HG02970 (cell line): ENCODE measurements at regions not wholly inside any gene's neighbourhood (a gene's known extent, or its start where the extent isn't known, plus 50 kb on each side); places are given as distances from the start of the nearest gene placed in this dataset.

Source experiments
- ATAC-seq: cut with Tn5 transposase; IDR thresholded peaks from one replicate; pipeline ENCODE4 v1.9.1; 2021; ENCODE audit warnings: mild to moderate bottlenecking, moderate library complexity, moderate number of reproducible peaks; ENCODE audit not compliant: unreplicated experiment, low FRiP score

DNA sequence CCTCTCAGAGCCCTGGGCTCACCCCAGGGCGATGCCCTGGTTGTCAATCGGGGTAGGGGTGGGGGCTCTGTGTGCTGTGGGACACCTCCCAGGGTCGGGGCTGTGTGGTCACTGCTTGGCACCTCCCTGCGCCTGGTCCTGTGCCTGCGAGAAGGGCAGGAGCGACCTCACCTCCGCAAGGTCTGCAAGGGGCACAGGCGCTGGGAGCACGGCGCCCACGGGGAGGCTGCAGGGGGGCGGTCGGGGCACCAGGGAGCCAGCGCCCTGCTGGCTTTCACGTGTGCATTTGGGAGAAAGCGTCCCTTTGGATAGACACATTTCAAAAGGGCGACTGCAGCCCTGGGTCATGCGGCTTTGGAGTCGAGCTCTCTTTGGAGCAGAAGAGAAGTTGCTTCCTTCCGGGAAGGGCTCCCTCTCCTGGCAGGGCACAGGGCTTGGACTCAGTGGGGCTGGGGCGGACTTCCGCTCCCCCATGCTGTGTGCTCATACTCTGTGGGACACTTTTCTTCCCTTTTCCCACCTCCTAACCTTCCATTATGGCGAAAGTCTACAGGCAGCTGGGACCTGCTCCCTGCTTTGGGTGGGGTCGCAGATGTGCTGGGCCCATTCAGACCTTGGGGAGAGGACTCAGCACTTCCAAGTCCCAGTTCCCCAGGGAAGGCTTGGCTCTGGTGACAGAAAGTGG lies 52.9 kb upstream of the SLC28A3 start:
- ATAC-seq: no peak

- ATAC-seq: no peak
Observed at GRCh38 chr9:84394036-84394435, 53.5 kb upstream of the SLC28A3 start.

DNA sequence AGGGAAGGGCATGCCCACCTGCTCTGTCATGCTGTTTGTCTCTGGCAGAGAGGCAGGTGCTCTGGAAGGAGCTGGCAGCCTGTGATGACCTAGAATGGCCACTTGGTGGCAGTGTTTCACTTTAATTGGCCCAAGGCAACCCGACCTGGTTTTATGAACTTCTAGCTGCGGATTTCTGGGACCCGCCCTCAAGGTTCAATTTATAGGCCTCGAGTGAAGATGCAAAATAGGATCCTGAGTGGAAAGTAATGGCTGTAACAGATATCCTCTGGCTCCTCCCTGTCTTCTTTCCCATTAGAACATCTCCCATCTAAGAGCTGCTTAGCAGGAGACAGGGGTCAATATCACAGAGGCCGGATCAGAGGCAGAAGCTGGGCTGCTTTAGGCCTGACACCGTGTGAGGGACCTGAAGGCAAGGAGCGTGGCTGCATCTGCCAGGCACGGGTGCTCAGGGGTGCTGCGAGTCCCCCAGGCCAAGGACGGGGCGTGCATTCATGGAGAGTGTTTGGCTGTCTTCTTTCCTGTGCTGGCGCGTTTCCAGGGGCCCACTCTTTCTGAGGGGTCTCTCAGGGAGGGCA lies 56.7 kb upstream of the SLC28A3 start:
- ATAC-seq: no peak

DNA sequence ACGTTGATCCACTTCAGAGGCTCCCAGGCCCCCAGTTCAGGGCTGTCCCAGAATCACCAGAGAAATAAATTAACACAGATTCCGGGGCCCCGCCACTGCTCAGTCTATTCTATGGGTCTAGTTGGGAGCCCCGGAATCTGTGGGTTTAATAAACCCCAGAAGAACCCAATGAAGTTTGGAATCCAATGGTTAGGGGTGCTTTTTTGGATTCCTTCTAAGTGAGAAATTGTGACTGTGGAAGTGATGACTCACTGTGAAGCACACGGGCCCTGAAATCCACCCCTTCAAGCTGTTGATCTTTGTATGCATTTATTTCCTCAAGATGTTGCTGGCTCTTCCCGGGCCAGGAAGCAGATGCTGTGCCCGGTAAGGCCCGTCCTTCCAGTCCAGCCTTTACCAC lies 57.3 kb upstream of the SLC28A3 start:
- ATAC-seq: no peak

GRCh38 chr9:84402517-84402916 lies 62.0 kb upstream of the SLC28A3 start:
- no peak for ATAC-seq

GRCh38 chr9:84403288-84403687 lies 62.7 kb upstream of the SLC28A3 start:
- no peak for ATAC-seq

DNA sequence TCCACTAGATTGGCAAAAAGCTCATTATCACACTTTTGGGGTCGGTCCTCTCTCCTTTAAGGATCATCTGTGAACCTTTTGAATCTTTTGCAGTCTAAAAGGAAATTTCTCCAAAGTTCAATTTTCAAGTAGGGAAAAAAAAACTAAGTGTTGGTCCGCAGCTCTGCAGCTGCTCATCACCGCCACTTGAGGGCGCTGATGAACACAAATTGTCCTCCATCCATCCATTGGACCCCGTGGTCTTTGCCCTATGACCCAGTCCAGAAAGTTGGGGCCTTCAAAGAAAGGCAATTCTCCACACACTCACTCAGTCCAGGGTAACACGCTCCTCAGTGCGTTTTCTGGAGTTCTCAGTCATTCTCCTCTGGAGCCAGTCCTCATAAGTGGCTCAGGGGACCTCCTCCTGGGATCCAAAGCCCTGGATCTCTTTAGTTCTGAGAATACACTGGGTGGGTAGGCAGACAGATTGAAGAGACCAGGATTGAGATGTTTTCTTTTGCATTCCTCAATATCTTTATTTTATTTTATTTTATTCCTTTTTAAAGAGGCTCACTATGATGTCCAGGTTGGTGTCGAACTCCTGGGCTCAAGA lies 63.6 kb upstream of the SLC28A3 start:
- no peak for ATAC-seq

GRCh38 chr9:84405667-84406066 lies 65.1 kb upstream of the SLC28A3 start:
- ATAC-seq: no peak

DNA sequence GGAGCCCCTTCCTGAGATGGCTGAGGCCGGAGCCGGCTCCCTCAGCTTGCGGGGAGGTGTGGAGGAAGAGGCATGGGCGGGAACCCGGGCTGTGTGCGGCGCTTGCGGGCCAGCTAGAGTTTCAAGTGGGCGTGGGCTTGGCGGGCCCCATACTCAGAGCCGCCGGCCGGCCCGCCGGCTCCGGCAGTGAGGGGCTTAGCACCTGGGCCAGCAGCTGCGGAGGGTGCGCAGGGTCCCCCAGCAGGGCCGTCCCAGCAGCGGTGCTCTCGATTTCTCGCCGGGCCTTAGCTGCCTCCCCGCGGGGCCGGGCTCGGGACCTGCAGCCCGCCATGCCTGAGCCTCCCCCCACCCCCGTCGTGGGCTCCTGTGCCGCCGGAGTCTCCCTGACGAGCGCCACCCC lies 67.9 kb upstream of the SLC28A3 start:
- ATAC-seq: no peak

DNA sequence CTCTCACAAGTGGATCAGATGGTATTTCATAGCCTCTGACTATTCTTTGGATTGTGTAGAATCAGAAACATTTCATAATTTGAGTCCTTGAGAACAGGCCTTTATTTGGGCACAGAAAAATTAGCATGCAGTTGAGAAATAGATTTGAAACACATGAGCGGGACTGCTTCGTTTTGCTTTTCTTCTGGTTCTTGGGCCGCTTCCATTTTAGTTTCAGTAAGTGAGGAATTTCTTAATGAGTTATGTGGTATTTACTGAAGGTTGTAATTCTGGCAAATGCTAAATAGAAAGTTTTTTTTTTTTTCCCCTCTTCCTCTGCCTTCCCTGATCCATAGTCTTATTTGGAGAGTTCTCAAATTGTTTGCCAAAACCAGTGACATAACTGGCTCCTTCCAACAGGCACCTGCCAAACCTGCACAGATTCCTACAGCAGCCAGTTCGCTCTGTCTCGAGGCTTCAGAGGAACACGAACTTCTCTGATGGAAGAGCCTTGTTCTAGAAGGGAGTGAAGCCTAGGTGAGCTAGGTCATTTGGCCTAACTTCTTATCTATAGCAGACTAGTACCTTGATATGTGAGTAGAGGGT lies 71.2 kb upstream of the SLC28A3 start:
- ATAC-seq: no peak

GRCh38 chr9:84412654-84413053 lies 72.1 kb upstream of the SLC28A3 start:
- ATAC-seq: no peak

- no peak for ATAC-seq
Observed at GRCh38 chr9:84413301-84413700, 72.7 kb upstream of the SLC28A3 start.

GRCh38 chr9:84419031-84419602 lies 78.6 kb upstream of the SLC28A3 start:
- ATAC-seq: no peak

DNA sequence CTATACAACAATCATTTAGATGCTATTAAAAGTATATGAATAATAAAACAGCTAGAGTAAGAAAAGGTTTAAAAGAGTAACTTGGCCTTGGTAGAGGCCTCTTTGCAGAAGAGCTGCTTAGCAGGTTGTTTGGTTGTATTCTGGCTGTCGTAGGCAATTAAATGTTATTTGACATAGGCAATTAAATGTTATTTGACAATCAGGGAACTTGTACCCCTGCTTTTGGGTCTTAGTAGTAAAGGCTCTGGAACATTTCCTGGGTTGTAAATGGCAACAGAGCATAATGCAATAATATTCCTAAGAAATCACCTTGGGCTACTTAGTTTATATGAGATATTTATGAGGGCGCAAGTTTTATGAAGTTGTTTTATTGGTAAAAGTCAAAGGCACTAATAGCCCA lies 84.4 kb upstream of the SLC28A3 start:
- no peak for ATAC-seq

GRCh38 chr9:84432746-84433145 lies 92.2 kb upstream of the SLC28A3 start:
- no peak for ATAC-seq

DNA sequence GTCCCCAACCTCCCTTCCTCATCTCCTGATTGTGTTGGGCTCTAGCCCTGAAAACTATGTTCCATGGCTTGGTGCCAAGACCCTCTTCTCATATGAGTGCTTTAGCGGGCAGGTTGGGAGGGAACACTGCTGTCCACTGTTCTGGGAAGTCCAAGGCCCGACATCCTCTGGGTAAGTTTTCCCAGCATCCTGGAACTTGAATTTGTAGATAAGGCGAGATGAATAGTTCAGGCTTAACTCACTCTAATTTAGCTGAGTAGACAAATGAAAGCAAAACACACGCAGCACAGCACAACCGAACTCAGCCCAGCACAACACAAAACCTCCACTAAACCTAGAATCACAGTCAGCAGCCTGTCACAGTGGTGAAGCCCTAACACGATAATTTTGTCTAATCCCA lies 95.3 kb upstream of the SLC28A3 start:
- ATAC-seq: no peak

- ATAC-seq: no peak
Observed at GRCh38 chr9:84436386-84437109, 96.0 kb upstream of the SLC28A3 start.

- ATAC-seq: no peak
Observed at GRCh38 chr9:84438391-84438790, 97.8 kb upstream of the SLC28A3 start.

GRCh38 chr9:84439250-84439649 lies 98.7 kb upstream of the SLC28A3 start:
- no peak for ATAC-seq

- no peak for ATAC-seq
Observed at GRCh38 chr9:84442712-84443111, 102.2 kb upstream of the SLC28A3 start.

GRCh38 chr9:84445737-84446136 lies 105.2 kb upstream of the SLC28A3 start:
- no peak for ATAC-seq
